Astrocyte of the spinal cord (primary cell): ENCODE measurements at regions not wholly inside any gene's neighbourhood (a gene's known extent, or its start where the extent isn't known, plus 50 kb on each side); places are given as distances from the start of the nearest gene placed in this dataset.
A peak's percentile ranks its signal among the peaks of the same experiment; 100 is the strongest.

Source experiments
- DNase-seq: peaks from one replicate; pipeline ENCODE4 v3.0.0; 2011; ENCODE audit warnings: low read depth, low spot score
- H3K4me3 ChIP-seq: 2 replicates; pipeline ENCODE4 v1.5.1; 2011; ENCODE audit warnings: low read depth, mild to moderate bottlenecking, low read length, moderate library complexity
- in situ Hi-C: cut with HindIII; loops from 2 replicates; pipeline ENCODE4 v1.10.0; 2017; ENCODE audit warnings: low sequenced_read_pairs
- TF ChIP-seq, protein P1 (sequence below): IDR thresholded peaks from 2 replicates; pipeline ENCODE4 v1.5.1; 2012; ENCODE audit warnings: low read depth, mild to moderate bottlenecking, low read length, inconsistent platforms

DNA sequence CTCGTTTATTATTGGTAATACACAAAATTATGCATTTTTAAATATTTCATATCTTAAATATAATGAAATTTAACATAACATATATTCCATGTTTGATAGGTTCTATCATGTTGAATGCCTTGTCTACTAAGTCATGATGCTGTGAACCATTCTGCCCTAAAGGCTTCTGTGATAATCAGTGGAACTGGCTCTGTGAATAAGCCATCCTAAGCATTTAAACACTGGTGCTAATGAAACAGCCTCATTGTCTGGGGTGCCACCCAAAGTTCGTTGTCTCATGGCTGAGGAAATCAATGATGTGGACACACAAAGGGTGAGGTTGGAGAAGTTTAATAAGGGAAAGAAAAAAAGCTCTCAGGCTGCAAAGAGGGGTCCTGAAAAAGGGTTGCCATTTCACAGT lies 264.7 kb upstream of the ZRANB2 start:
- TF ChIP-seq, protein P1, sequence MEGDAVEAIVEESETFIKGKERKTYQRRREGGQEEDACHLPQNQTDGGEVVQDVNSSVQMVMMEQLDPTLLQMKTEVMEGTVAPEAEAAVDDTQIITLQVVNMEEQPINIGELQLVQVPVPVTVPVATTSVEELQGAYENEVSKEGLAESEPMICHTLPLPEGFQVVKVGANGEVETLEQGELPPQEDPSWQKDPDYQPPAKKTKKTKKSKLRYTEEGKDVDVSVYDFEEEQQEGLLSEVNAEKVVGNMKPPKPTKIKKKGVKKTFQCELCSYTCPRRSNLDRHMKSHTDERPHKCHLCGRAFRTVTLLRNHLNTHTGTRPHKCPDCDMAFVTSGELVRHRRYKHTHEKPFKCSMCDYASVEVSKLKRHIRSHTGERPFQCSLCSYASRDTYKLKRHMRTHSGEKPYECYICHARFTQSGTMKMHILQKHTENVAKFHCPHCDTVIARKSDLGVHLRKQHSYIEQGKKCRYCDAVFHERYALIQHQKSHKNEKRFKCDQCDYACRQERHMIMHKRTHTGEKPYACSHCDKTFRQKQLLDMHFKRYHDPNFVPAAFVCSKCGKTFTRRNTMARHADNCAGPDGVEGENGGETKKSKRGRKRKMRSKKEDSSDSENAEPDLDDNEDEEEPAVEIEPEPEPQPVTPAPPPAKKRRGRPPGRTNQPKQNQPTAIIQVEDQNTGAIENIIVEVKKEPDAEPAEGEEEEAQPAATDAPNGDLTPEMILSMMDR = no peak
- no peak overlapping the region for H3K4me3 ChIP-seq
- in situ Hi-C loops = no loop called here
- DNase-seq = no peak

DNA sequence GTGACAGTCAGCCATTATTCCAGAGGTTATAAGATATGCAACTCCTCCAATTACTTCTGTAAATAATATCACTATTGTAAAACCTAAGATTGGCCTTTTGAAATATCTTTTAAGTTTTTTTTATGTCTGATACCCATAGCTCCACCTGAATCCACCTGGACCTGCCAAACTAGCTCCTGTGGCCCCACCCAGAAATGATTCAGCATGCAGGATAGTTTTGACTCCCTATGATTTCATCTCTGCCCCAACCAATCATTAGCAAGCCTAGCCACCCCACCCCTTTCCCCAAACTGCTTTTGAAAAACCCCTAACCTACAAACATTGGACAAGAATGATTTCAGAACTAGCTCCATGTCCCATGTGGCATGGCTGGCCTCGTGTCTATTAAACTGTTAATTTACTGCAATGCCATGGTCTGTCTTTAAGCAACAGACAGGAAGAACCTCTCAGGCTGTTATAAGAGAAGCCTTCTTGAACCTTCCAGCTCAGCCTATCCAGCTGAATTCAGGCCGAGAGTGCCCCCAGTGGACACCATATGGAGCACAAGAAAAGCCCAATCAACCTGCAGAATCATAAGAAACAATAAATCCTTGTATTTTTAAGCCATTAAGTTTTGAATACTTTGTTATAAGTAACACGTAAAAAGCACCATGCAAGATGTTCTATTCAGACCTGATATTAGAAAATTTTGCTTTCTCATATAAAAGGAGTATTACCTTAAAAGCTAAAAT lies 263.0 kb upstream of the ZRANB2 start:
- in situ Hi-C loops = no loop called here
- DNase-seq = no peak
- TF ChIP-seq, protein P1 = peak; percentile 9
- no peak overlapping the region for H3K4me3 ChIP-seq

DNA sequence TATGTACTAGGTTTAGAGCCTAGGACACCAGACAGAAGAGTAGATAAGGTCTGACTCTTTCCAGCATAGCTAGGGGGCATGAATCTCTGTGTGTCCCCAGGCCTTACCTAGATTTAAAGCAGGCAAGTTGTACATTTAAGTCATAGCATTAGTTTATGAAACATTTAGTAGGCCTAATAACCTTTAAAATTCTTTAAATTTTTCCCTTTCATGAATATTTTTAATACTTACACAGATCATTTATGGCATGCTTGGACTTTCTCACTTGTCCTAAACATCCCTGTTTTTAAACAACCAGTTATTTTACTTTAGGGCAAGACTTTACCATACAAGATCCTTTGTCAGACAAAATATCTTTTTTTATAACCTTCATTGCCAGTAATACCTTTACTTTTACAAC lies 258.4 kb upstream of the ZRANB2 start:
- in situ Hi-C loops = no loop called here
- DNase-seq = peak; percentile 12
- TF ChIP-seq, protein P1 = no peak
- no peak overlapping the region for H3K4me3 ChIP-seq

DNA sequence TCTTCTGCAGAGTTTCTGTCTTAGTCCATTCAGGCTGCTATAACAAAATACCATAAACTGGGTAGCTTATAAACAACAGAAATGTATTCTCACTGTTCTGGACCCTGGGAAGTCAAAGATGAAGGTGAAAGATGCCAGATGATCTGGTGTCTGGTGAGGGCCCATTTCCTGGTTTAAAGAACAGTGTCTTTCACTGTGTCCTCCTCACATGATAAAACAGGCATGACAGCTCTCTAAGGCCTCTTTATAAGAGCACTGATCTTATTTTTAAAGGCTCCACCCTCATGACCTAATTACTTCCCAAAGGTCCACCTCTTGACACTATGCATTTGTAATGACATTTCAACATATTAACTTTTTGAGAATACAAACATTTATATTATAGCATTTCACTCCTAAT lies 250.2 kb upstream of the ZRANB2 start:
- in situ Hi-C loops = no loop called here
- TF ChIP-seq, protein P1 = no peak

DNA sequence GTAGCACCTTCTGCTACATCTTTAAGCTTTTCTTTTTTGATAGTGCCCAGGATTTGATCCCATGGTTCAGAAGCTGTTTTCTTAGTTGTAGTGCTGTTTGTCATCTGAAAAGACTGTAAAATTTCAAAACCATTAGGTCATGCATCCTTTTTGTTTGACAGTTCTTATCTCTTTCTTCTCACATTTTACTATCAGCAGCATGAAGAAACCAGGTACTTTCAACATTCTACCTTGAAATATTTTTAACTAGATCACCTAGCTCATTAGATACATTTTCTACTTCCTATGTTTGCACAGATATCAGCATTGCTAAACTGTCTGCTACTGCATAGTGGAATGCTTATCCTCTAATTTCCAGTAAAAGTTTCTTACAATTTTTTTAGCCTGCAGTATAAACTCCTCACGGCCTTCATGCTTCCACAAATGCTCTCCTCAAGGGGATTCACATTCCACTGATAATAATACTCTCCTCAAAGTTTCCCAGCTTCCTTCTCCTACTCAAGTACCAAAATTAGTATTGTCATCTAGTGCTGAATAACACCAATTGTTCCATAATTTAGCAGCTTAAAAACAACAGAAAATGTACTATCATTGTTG lies 243.9 kb upstream of the ZRANB2 start:
- TF ChIP-seq, protein P1 = no peak
- H3K4me3 ChIP-seq = no peak overlapping the region
- in situ Hi-C loops = no loop called here
- DNase-seq = no peak

More for the DNA sequence above, 250.2 kb upstream of the ZRANB2 start:
- no peak overlapping the region for H3K4me3 ChIP-seq
- DNase-seq = no peak

DNA sequence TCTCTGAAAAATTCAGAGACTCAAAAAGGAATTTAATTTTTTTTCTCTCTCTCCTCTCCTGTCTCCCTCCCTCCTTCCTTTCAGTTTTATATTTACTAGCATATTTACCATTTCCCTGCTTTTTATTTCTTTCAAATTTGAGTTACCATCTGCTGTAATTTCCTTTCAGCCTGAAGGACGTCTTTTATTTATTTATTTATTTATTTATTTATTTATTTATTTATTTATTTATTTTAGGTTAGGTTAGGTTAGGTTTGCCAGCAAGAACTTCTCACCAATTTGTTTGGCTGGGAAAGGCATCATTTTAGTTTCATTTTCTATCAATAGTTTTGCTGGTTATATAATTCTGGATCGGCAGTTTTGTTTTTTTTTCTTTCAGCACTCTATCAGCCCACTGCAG lies 231.7 kb upstream of the ZRANB2 start:
- DNase-seq = no peak
- in situ Hi-C loops = no loop called here
- TF ChIP-seq, protein P1 = no peak
- H3K4me3 ChIP-seq = no peak overlapping the region
